GM10248 (cell line): ENCODE measurements at regions not wholly inside any gene's neighbourhood (a gene's known extent, or its start where the extent isn't known, plus 50 kb on each side); places are given as distances from the start of the nearest gene placed in this dataset.

Experiments used
- CTCF ChIA-PET: fragments of 300-600 bp; sonication (Branson Sonifier 250); formaldehyde crosslinking; extraction: SDS; loops from one replicate; lab custom pipeline; 2021; ENCODE audit warnings: antibody characterized with exemption; lab: Yijun Ruan, JAX
- POLR2A ChIA-PET: fragments of 350-650 bp; sonication (Branson Sonifier 250); formaldehyde crosslinking; extraction: SDS; loops from one replicate; lab custom pipeline; 2020; ENCODE audit warnings: antibody characterized with exemption; lab: Yijun Ruan, JAX
- DNase-seq: peaks from one replicate; pipeline ENCODE4 v3.0.0; 2012; ENCODE audit errors: extremely low spot score
- TF ChIP-seq, protein P1 (sequence below): IDR thresholded peaks from 2 replicates; pipeline ENCODE4 v1.5.1; 2012; ENCODE audit warnings: mild to moderate bottlenecking, low read depth; ENCODE audit errors: extremely low read depth, missing control alignments, control extremely low read depth

DNA sequence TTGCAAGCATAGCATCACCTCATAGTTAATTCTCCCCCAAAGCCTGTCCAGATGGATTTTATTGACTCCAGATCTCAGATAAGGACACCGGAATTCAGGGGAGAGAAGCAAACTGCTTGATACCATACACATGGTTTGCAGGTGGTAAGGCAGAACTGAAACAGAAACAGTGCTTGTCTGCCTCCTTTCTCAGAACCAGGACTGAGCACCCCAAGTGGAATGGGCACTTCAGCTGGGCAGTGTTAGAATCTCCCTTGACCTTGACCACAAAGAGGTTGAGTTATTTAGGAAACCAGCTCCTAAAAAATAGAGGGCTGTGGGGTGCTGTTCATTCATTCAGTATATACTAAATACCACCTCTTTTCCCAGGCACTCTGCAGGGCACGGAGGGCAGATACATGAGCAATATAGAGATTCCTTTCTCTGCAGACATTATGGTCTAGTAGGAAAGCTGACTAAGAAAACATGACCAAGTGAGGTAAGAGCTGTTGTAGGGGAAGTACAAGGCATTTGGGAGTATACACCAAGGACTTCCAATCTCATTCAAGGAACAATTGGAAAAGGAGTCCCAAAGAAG lies 185.2 kb downstream of the C1orf94 start:
- CTCF ChIA-PET, result no interaction called here
- POLR2A ChIA-PET, result no interaction called here
- DNase-seq, result no peak
- TF ChIP-seq, protein P1, sequence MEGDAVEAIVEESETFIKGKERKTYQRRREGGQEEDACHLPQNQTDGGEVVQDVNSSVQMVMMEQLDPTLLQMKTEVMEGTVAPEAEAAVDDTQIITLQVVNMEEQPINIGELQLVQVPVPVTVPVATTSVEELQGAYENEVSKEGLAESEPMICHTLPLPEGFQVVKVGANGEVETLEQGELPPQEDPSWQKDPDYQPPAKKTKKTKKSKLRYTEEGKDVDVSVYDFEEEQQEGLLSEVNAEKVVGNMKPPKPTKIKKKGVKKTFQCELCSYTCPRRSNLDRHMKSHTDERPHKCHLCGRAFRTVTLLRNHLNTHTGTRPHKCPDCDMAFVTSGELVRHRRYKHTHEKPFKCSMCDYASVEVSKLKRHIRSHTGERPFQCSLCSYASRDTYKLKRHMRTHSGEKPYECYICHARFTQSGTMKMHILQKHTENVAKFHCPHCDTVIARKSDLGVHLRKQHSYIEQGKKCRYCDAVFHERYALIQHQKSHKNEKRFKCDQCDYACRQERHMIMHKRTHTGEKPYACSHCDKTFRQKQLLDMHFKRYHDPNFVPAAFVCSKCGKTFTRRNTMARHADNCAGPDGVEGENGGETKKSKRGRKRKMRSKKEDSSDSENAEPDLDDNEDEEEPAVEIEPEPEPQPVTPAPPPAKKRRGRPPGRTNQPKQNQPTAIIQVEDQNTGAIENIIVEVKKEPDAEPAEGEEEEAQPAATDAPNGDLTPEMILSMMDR, result no peak

DNA sequence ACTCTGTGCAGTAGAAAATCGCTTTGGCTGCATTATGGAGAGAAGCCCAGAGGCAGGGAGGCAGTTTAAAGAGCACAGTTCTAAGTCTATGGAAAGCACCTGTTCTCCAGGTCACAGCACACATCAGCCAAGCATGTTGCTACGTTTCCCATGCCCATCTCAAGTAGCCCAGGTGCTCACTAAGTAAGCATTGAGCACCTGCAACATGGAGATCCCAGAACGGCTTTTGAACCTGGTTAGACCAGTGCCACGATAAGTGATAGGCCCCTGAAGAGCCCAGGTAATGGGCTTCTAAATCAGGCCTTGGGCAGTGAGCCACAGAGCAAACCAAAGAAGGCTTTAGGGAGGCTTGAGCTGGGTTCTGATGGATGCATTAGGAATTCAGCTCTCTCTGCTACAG lies 186.2 kb downstream of the C1orf94 start:
- no peak for DNase-seq
- POLR2A ChIA-PET, result no interaction called here

DNA sequence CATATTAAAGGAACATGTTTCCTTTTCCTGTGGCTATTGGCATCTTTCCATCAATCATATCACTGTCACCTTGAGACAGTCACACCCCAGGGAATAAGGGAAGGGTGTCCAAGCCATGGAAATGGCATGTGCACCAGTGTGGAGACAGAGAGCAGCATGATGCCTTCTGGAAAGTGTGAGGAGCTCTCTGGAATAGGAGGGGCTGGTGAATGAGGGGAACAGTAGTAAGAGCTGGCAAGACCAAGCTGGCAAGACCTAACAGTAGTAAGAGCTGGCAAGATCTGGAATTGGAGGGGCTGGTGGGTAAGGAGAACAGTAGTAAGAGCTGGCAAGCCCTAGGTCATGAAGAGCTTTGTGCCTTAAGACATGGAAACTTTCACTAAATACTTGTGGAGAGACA lies 186.7 kb downstream of the C1orf94 start:
- DNase-seq, result no peak
- TF ChIP-seq, protein P1, result no peak
- CTCF ChIA-PET, result no interaction called here
- POLR2A ChIA-PET, result no interaction called here

More for the DNA sequence above, 186.2 kb downstream of the C1orf94 start:
- CTCF ChIA-PET, result no interaction called here
- TF ChIP-seq, protein P1, result no peak

DNA sequence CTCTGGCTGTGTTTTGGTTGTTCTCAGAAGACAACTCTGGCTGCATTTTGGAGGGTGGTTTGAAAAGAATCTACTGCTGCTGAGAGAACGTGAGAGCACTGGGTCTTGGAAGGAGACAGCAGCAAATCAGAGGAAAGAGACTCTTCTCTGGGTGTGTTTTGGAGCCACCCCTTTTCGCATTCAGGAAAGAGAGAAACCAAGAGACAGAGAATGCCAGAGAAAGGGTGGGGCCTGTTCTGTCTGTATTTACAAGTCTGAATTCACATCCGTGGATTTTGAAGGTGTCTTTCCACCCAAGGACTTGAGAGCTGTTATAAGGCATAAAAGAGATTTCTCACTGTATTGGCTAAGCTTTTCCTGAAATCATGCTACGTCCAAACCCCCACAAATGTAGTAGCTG lies 187.2 kb downstream of the C1orf94 start:
- POLR2A ChIA-PET, result no interaction called here
- TF ChIP-seq, protein P1, result no peak
- DNase-seq, result no peak
- CTCF ChIA-PET, result interaction anchor here (1.7 kb wide), 1 partner anchor 9 kb away, joined by 7 read pairs; no protein-coding TSS in a partner anchor

DNA sequence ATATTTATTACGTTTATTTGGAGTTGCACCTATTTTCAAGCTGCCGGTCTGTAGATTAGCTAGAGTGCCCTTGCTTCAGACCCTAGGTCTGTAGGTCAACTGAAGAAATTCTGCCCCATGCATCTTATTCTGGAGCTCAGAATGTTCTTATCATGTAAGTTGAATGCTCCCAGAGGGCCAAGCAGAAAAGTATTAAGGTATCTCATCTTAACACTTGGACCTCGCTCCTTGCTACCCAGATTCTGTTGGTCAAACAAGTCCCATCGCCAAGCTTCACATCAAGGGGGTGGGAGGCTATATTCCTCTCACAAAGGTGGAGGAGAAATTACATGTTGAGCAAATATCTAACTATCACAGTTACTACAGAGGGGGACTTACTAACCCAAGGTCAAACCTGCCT lies 187.7 kb downstream of the C1orf94 start:
- ChIA-PET CTCF (interaction anchor here (1.7 kb wide), 1 partner anchor 9 kb away, joined by 7 read pairs; no protein-coding TSS in a partner anchor), POLR2A (no interaction called here)
- no peak for DNase-seq
- TF ChIP-seq, protein P1, result no peak

DNA sequence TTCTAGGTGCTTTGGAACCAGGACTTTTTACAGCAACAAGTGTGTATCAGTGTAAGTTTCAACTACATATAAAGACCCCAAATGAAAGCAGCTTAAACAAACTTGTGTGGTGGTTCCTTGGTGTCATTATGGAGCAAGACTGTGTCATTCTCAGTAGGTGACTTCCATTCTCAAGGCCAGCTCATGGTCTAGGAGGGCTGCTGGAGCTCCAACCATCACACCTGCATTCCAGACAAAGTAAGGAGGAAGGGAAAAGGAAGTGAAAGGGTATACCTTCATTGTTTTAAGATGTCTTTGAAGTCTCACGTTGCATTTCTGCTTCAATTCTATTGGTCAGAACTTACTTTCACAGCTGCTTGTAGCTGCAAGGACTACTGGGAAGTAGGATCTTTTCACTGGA lies 188.6 kb downstream of the C1orf94 start:
- TF ChIP-seq, protein P1, result no peak
- ChIA-PET POLR2A (no interaction called here), CTCF (interaction anchor here (1.7 kb wide), 1 partner anchor 10 kb away, joined by 7 read pairs; no protein-coding TSS in a partner anchor)
- no peak for DNase-seq
